ENCODE measurements at regions not wholly inside any gene's neighbourhood (a gene's known extent, or its start where the extent isn't known, plus 50 kb on each side); places are given as distances from the start of the nearest gene placed in this dataset.

- H3K4me3 ChIP-seq (ENCODE audit: low read depth, low read length), result no peak overlapping the region
- DNase-seq (ENCODE audit: low read depth), result peak; percentile 8
- TF ChIP-seq, protein P1, sequence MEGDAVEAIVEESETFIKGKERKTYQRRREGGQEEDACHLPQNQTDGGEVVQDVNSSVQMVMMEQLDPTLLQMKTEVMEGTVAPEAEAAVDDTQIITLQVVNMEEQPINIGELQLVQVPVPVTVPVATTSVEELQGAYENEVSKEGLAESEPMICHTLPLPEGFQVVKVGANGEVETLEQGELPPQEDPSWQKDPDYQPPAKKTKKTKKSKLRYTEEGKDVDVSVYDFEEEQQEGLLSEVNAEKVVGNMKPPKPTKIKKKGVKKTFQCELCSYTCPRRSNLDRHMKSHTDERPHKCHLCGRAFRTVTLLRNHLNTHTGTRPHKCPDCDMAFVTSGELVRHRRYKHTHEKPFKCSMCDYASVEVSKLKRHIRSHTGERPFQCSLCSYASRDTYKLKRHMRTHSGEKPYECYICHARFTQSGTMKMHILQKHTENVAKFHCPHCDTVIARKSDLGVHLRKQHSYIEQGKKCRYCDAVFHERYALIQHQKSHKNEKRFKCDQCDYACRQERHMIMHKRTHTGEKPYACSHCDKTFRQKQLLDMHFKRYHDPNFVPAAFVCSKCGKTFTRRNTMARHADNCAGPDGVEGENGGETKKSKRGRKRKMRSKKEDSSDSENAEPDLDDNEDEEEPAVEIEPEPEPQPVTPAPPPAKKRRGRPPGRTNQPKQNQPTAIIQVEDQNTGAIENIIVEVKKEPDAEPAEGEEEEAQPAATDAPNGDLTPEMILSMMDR (IDR thresholded peaks at IDR 0.05; ENCODE audit: low read depth, low read length, missing control alignments), result peak; percentile 80
Observed at GRCh38 chr2:147045113-147045512, 799.7 kb upstream of the ACVR2A start.

DNA sequence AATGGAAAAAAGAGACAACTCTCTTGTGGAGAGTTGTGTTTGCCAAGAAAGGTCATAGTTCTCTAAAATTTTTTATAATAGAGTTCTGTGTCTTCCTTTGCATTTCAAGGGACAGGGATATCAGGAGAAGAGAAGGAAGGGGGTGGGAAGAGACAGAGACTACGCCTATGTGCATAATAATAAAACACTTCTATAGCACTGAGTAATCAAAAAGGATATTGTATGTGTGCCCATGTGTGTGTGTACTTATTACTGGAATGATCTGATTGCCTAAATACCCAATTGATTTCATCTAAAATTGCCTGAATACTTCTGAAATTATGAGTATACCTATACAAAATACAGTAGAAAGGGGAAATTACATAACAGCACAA lies 803.7 kb upstream of the ACVR2A start:
- no peak overlapping the region for H3K4me3 ChIP-seq (ENCODE audit: low read depth, low read length)
- TF ChIP-seq, protein P1 (IDR thresholded peaks at IDR 0.05; ENCODE audit: low read depth, low read length, missing control alignments), result no peak
- DNase-seq (ENCODE audit: low read depth), result no peak

DNA sequence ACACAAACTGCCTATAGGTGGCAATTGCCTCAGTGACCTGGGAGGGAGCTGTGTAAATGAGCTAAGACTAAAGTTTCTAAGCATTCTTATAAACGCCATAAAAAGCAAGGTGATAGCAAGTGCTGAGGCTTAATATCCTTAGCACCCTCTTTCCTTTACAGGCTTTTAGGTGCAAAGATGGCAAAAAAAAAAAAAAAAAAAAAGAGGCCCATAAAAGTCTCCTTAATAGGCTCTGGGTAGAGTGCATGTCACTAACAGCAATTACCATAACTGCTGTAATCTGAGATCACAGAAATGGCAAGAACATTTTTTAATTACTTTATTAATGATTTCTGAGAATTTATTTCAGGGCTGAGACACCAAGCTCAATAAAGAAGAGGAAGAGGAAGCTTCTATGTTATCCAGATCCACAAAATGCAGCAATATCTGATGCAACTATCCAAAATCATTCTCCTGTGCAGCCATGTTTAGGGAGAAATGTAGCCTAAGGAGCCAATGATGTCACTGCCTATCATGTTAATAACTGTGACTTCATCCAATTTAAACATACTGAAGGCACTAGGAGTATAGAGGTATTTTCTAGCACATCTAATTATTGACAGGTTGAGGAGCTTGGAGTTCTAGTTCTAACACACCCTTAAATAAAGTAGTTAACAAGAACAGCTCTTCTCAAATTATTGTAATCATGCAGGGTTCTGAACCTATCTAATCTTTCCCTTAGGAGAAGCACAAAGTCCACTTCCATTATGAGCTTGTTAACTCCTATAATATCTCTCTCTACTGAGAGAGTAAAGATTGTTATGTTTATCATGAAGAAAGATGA lies 804.3 kb upstream of the ACVR2A start:
- TF ChIP-seq, protein P1 (IDR thresholded peaks at IDR 0.05; ENCODE audit: low read depth, low read length, missing control alignments), result no peak

DNA sequence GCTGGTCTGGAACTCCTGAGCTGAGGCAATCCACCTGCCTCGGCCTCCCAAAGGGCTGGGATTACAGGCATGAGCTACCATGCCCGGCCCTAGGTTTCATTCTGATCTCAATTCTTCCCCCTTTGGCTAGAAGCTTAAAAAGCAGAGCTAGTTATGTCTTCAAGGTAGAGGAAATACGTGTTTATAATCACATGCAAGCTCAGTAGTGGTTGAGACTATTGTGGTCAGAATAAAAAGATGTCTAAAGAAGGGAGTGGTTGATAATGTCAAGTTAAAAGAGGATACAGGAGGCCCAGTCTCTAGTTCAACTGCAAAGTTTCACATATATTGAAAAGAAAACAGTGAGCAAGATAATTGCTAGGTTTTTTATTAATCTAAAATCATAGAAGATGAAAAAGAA lies 807.8 kb upstream of the ACVR2A start:
- TF ChIP-seq, protein P1 (IDR thresholded peaks at IDR 0.05; ENCODE audit: low read depth, low read length, missing control alignments), result no peak
- no peak for DNase-seq (ENCODE audit: low read depth)
- no peak overlapping the region for H3K4me3 ChIP-seq (ENCODE audit: low read depth, low read length)

More for the DNA sequence above, 804.3 kb upstream of the ACVR2A start:
- H3K4me3 ChIP-seq (ENCODE audit: low read depth, low read length), result no peak overlapping the region
- no peak for DNase-seq (ENCODE audit: low read depth)

- TF ChIP-seq, protein P1 (IDR thresholded peaks at IDR 0.05; ENCODE audit: low read depth, low read length, missing control alignments), result no peak
- DNase-seq (ENCODE audit: low read depth), result no peak
- no peak overlapping the region for H3K4me3 ChIP-seq (ENCODE audit: low read depth, low read length)
Observed at GRCh38 chr2:147033044-147033443, 811.8 kb upstream of the ACVR2A start.

- no peak overlapping the region for H3K4me3 ChIP-seq (ENCODE audit: low read depth, low read length)
- TF ChIP-seq, protein P1 (IDR thresholded peaks at IDR 0.05; ENCODE audit: low read depth, low read length, missing control alignments), result no peak
Observed at GRCh38 chr2:147031897-147032296, 812.9 kb upstream of the ACVR2A start.

More at GRCh38 chr2:147031897-147032296, 812.9 kb upstream of the ACVR2A start:
- DNase-seq (ENCODE audit: low read depth), result no peak

All from GM12864 (cell line).